ENCODE measurements at regions not wholly inside any gene's neighbourhood (a gene's known extent, or its start where the extent isn't known, plus 50 kb on each side); places are given as distances from the start of the nearest gene placed in this dataset.

DNA sequence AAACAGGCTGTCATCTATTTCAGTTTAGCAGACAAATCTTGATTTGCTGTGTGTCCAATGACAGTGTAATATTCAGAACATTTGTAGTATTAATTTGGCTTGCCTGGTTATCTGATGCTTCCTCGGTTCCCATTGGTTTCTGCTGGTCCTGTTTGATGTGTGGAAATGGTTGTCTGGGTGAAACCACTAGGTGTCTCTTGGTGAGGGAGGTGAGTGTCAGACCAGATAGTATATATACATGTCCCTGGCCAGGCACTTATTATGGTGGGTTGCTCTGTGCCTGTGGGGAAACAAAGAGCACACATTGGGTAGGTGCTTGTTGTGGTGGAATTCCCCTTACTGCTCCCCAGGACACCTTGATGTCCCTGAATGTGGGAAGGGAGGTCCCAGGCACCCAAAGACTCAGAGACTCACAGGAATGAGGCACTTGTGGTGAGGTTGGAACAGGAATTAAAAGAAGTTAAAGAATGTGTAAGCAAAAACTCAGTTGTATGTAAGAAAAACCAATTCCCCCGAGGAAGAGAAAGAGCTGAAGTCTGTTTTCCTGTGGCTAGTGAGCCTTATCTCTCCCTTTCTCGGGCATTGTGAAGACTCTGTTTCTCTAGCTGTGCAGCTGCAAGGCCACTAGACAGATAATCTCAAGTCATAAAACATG, 1519.1 kb downstream of the BRINP3 start:
- intact Hi-C loops (cut with micrococcal nuclease): no loop called here
- no peaks in the 10 kb centered on the region for H3K4me1 Mint-ChIP-seq
- H3K27me3 Mint-ChIP-seq: no peaks in the 10 kb centered on the region
- DNase-seq: no peak
- no peak overlapping the region for H3K4me3 Mint-ChIP-seq
- no peak overlapping the region for H3K27ac Mint-ChIP-seq
- no peaks in the 10 kb centered on the region for H3K36me3 Mint-ChIP-seq (ENCODE audit: low read depth)
- peaks cover 3% of the 10 kb centered on the region for H3K9me3 Mint-ChIP-seq

GRCh38 chr1:188986745-188987417, 1490.8 kb downstream of the BRINP3 start:
- Mint-ChIP-seq H3K27me3 (no peaks in the 10 kb centered on the region), H3K4me3 (no peak overlapping the region), H3K36me3 (ENCODE audit: low read depth) (no peaks in the 10 kb centered on the region), H3K27ac (no peak overlapping the region), H3K4me1 (no peaks in the 10 kb centered on the region), H3K9me3 (no peaks in the 10 kb centered on the region)
- intact Hi-C loops (cut with micrococcal nuclease): no loop called here
- DNase-seq: no peak

DNA sequence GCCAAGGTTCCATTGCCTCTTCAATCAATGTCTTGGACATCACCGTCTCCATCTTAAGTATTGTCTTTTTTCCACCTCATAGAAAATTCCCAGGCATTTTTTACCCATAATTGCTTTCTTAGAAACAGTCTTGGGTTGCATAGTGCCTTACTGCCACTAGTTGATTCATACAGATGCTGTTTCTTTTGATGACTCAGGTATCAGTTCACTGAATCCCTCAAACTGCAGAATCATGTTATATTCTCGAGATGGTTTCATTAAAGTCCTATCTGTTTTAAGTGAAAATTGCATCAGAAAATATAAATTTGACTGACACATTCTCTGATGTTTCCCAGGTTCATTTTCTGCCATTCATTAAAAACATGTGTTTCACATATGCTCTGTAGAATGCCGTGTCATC, 1489.1 kb downstream of the BRINP3 start:
- intact Hi-C loops (cut with micrococcal nuclease): no loop called here

GRCh38 chr1:188991221-188991930, 1486.3 kb downstream of the BRINP3 start:
- Mint-ChIP-seq H3K9me3 (no peaks in the 10 kb centered on the region), H3K27me3 (no peaks in the 10 kb centered on the region), H3K4me1 (no peaks in the 10 kb centered on the region), H3K36me3 (ENCODE audit: low read depth) (no peaks in the 10 kb centered on the region), H3K27ac (no peak overlapping the region), H3K4me3 (no peak overlapping the region)
- no peak for DNase-seq
- intact Hi-C loops (cut with micrococcal nuclease): no loop called here

More for the DNA sequence above, 1489.1 kb downstream of the BRINP3 start:
- Mint-ChIP-seq H3K27ac (no peak overlapping the region), H3K9me3 (no peaks in the 10 kb centered on the region), H3K4me1 (no peaks in the 10 kb centered on the region), H3K4me3 (no peak overlapping the region), H3K36me3 (ENCODE audit: low read depth) (no peaks in the 10 kb centered on the region), H3K27me3 (no peaks in the 10 kb centered on the region)
- DNase-seq: no peak

DNA sequence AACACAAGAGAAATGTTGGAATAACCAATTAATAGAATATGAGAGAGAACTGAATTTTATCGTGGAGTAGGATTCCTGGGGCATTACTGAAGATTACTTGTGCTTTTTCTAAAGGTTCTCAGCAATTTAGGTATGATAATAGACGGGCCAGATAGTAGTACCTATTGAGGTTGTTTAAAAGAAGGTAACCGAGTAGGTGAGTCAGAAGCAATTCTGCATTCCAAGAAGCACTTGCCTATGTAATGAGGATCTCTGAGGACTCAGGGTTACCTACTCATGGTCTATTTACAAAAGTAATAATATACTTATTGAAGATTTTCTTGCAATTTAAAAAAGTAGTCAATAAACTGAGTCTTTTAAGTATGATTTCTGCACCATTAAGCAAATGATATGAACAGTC, 1469.8 kb downstream of the BRINP3 start:
- no peak overlapping the region for H3K27ac Mint-ChIP-seq
- no peak for DNase-seq
- H3K4me3 Mint-ChIP-seq: no peak overlapping the region
- intact Hi-C loops (cut with micrococcal nuclease): no loop called here
- H3K4me1 Mint-ChIP-seq: no peaks in the 10 kb centered on the region
- no peaks in the 10 kb centered on the region for H3K36me3 Mint-ChIP-seq (ENCODE audit: low read depth)
- no peaks in the 10 kb centered on the region for H3K27me3 Mint-ChIP-seq
- H3K9me3 Mint-ChIP-seq: no peaks in the 10 kb centered on the region

DNA sequence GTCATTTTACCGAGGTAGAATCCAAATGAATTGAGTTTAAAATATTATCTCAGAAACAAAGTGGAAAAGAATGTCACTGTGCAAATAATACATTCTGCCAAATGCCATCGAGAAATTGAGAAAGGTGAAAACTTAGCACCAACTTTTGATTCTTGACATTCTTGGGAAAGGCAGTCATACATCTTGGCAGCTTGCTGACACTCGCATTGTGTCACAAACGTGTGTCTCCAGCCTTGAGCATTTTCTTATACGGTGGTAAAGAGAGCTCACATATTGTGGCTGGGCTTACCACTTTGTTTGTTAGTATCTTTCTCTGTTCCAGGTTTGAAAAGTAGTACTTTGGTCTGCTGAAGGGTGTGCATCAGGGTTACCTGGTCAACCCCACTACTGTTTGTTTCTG, 1456.1 kb downstream of the BRINP3 start:
- Mint-ChIP-seq H3K9me3 (peaks cover 6% of the 10 kb centered on the region), H3K36me3 (ENCODE audit: low read depth) (no peaks in the 10 kb centered on the region), H3K4me3 (no peak overlapping the region), H3K27ac (no peak overlapping the region), H3K27me3 (no peaks in the 10 kb centered on the region), H3K4me1 (no peaks in the 10 kb centered on the region)
- intact Hi-C loops (cut with micrococcal nuclease): no loop called here
- DNase-seq: no peak

- intact Hi-C loops (cut with micrococcal nuclease): no loop called here
- no peaks in the 10 kb centered on the region for H3K27me3 Mint-ChIP-seq
- no peak overlapping the region for H3K27ac Mint-ChIP-seq
- DNase-seq: no peak
- H3K4me3 Mint-ChIP-seq: no peak overlapping the region
- H3K36me3 Mint-ChIP-seq (ENCODE audit: low read depth): no peaks in the 10 kb centered on the region
- peaks cover 4% of the 10 kb centered on the region for H3K9me3 Mint-ChIP-seq
- no peaks in the 10 kb centered on the region for H3K4me1 Mint-ChIP-seq
Measured at GRCh38 chr1:189022015-189022414, 1455.6 kb downstream of the BRINP3 start.

DNA sequence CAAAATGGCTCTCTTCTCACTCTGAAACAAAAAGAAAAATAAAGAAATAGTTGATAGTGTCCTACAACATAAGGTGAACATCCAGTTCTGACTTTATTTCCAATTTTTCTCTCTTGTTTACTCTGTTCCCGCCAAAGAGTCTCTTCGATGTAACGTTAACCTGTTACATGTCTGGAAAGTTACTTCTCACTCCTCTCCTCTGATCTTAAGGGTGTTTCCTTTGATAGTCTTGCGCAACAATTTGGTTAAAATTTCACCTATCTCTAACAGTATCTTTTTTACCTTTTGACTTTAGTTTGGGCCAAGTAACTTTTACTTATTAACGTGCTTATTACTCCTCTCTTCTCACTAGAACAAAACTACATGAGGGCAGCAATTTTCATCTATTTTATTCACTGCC, 1450.2 kb downstream of the BRINP3 start:
- Mint-ChIP-seq H3K36me3 (ENCODE audit: low read depth) (no peaks in the 10 kb centered on the region), H3K4me1 (no peaks in the 10 kb centered on the region), H3K27ac (no peak overlapping the region), H3K9me3 (peaks cover 4% of the 10 kb centered on the region), H3K27me3 (no peaks in the 10 kb centered on the region), H3K4me3 (no peak overlapping the region)
- intact Hi-C loops (cut with micrococcal nuclease): no loop called here
- no peak for DNase-seq

GRCh38 chr1:189033169-189033568, 1444.5 kb downstream of the BRINP3 start:
- intact Hi-C loops (cut with micrococcal nuclease): no loop called here
- H3K9me3 Mint-ChIP-seq: no peaks in the 10 kb centered on the region
- no peak overlapping the region for H3K27ac Mint-ChIP-seq

GRCh38 chr1:189036628-189037027, 1441.0 kb downstream of the BRINP3 start:
- H3K36me3 Mint-ChIP-seq (ENCODE audit: low read depth): no peaks in the 10 kb centered on the region
- H3K27ac Mint-ChIP-seq: no peak overlapping the region
- H3K4me3 Mint-ChIP-seq: no peak overlapping the region
- H3K9me3 Mint-ChIP-seq: no peaks in the 10 kb centered on the region
- intact Hi-C loops (cut with micrococcal nuclease): no loop called here
- no peaks in the 10 kb centered on the region for H3K4me1 Mint-ChIP-seq
- H3K27me3 Mint-ChIP-seq: no peaks in the 10 kb centered on the region
- no peak for DNase-seq

More at GRCh38 chr1:189033169-189033568, 1444.5 kb downstream of the BRINP3 start:
- Mint-ChIP-seq H3K4me1 (no peaks in the 10 kb centered on the region), H3K27me3 (no peaks in the 10 kb centered on the region), H3K4me3 (no peak overlapping the region), H3K36me3 (ENCODE audit: low read depth) (no peaks in the 10 kb centered on the region)
- no peak for DNase-seq

- H3K9me3 Mint-ChIP-seq: no peaks in the 10 kb centered on the region
- intact Hi-C loops (cut with micrococcal nuclease): no loop called here
- no peak overlapping the region for H3K4me3 Mint-ChIP-seq
- H3K36me3 Mint-ChIP-seq (ENCODE audit: low read depth): no peaks in the 10 kb centered on the region
- H3K27ac Mint-ChIP-seq: no peak overlapping the region
- no peaks in the 10 kb centered on the region for H3K4me1 Mint-ChIP-seq
- DNase-seq: no peak
- H3K27me3 Mint-ChIP-seq: no peaks in the 10 kb centered on the region
Measured at GRCh38 chr1:189046127-189046526, 1431.5 kb downstream of the BRINP3 start.

DNA sequence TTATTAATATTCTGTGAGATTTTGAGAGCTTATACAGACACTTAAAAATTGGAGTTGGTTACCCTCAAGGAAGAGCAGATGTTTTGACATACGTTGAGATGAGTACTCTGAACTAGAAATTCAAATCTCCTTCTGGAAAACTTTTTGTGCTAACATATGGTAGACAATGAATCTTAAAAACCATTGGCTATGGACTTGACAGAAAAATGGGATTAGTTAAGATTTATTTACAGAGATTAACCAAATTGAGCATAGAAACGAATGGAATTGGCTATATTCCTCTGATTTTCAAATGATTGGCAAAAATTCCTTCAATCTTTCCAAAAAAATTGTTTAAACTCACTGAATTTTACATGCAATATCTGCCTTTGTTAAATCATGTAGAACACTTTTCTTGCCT, 1392.9 kb downstream of the BRINP3 start:
- Mint-ChIP-seq H3K27me3 (no peaks in the 10 kb centered on the region), H3K36me3 (ENCODE audit: low read depth) (no peaks in the 10 kb centered on the region), H3K4me1 (no peaks in the 10 kb centered on the region), H3K4me3 (no peak overlapping the region), H3K27ac (no peak overlapping the region), H3K9me3 (no peaks in the 10 kb centered on the region)
- intact Hi-C loops (cut with micrococcal nuclease): no loop called here
- DNase-seq: no peak

DNA sequence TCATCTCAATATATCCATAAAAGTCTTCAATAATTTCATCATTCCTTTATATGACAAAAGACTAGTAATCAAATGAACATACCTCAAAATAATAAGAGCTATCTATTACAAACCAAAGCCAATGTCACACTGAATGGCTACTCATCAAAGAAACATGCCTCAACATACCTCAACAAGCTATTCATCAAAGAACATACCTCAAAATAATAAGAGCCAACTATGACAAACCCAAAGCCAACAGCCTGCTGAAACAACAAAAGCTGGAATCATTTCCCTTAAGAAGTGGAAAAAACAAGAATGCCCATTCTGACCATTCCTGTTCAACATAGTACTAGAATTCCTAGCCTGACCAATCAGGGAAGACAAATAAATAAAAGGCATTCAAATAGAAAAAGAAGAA, 1373.7 kb downstream of the BRINP3 start:
- no peaks in the 10 kb centered on the region for H3K4me1 Mint-ChIP-seq
- no peak overlapping the region for H3K27ac Mint-ChIP-seq
- no peak for DNase-seq
- no peaks in the 10 kb centered on the region for H3K36me3 Mint-ChIP-seq (ENCODE audit: low read depth)
- peaks cover 6% of the 10 kb centered on the region for H3K9me3 Mint-ChIP-seq
- H3K4me3 Mint-ChIP-seq: no peak overlapping the region
- intact Hi-C loops (cut with micrococcal nuclease): no loop called here
- H3K27me3 Mint-ChIP-seq: no peaks in the 10 kb centered on the region

DNA sequence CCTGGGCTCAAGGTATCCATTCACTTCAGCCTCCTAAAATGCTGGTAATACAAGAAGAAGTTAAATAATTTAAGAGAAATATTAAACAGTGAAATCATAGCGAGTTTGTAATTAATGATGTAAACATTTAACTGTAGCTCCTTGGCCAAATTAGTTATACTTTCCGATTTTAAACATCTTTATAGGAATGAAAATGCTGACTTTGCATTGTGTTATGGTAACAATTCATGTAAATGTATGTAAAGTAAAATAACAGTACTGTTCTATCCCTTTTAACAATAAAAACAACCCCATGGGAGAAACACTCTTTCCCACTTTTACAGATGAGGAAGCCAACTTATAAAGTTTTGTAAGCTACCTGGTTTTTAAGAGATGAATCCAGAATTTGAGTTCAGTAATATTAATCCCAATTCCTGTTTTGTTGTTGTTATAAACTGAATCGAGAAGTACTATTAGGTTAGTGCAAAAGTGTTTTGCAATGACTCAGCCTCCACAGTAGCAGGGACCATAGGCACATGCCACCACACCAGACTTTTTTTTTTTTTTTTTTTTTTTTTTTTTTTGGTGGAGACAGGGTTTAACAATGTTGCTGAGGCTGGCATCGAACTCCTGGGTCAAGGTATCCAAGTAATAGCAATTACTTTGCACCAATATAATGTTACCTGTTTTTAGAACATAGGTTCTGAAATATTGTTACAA, 1360.4 kb downstream of the BRINP3 start:
- H3K36me3 Mint-ChIP-seq (ENCODE audit: low read depth): no peaks in the 10 kb centered on the region
- H3K27me3 Mint-ChIP-seq: no peaks in the 10 kb centered on the region
- H3K4me3 Mint-ChIP-seq: no peak overlapping the region
- peaks cover 2% of the 10 kb centered on the region for H3K9me3 Mint-ChIP-seq
- DNase-seq: no peak
- intact Hi-C loops (cut with micrococcal nuclease): no loop called here
- H3K27ac Mint-ChIP-seq: no peak overlapping the region
- no peaks in the 10 kb centered on the region for H3K4me1 Mint-ChIP-seq
